NCI-H1105 (cell line): ENCODE measurements at regions not wholly inside any gene's neighbourhood (a gene's known extent, or its start where the extent isn't known, plus 50 kb on each side); places are given as distances from the start of the nearest gene placed in this dataset.
"Not testable (repeated sequence)": the region's sequence is repeated elsewhere in the genome, so short reads cannot be mapped to it uniquely, and the experiment has no call there.

Experiments used
- DNase-seq: peaks from one replicate; lab custom pipeline; 2025; lab: John Stamatoyannopoulos, UW

- no peak for DNase-seq
Measured at GRCh38 chr2:223467196-223467595, 135.0 kb downstream of the SCG2 start.

GRCh38 chr2:223469270-223470046 is 132.7 kb downstream of the SCG2 start:
- DNase-seq, result no peak

- DNase-seq, result no peak
Measured at GRCh38 chr2:223470602-223471001, 131.6 kb downstream of the SCG2 start.

GRCh38 chr2:223472771-223473170 is 129.4 kb downstream of the SCG2 start:
- DNase-seq, result no peak

GRCh38 chr2:223474893-223475292 is 127.3 kb downstream of the SCG2 start:
- no peak for DNase-seq

- no peak for DNase-seq
Measured at GRCh38 chr2:223475901-223476300, 126.3 kb downstream of the SCG2 start.

GRCh38 chr2:223477318-223477717 is 124.8 kb downstream of the SCG2 start:
- DNase-seq, result no peak

GRCh38 chr2:223481486-223481885 is 120.7 kb downstream of the SCG2 start:
- no peak for DNase-seq

GRCh38 chr2:223486751-223487150 is 115.4 kb downstream of the SCG2 start:
- no peak for DNase-seq

GRCh38 chr2:223487214-223487846 is 114.8 kb downstream of the SCG2 start:
- no peak for DNase-seq

GRCh38 chr2:223488814-223489213 is 113.3 kb downstream of the SCG2 start:
- peak; percentile 43 for DNase-seq

GRCh38 chr2:223494496-223494895 is 107.7 kb downstream of the SCG2 start:
- DNase-seq, result no peak

GRCh38 chr2:223494942-223495341 is 107.2 kb downstream of the SCG2 start:
- no peak for DNase-seq

GRCh38 chr2:223496853-223497252 is 105.3 kb downstream of the SCG2 start:
- not testable (repeated sequence) for DNase-seq

GRCh38 chr2:223500709-223501108 is 101.5 kb downstream of the SCG2 start:
- DNase-seq, result no peak

- DNase-seq, result no peak
Measured at GRCh38 chr2:223501641-223502040, 100.5 kb downstream of the SCG2 start.

- DNase-seq, result no peak
Measured at GRCh38 chr2:223503746-223504145, 98.4 kb downstream of the SCG2 start.

- no peak for DNase-seq
Measured at GRCh38 chr2:223508372-223508771, 93.8 kb downstream of the SCG2 start.

GRCh38 chr2:223510713-223511112 is 91.4 kb downstream of the SCG2 start:
- no peak for DNase-seq

GRCh38 chr2:223511168-223511567 is 91.0 kb downstream of the SCG2 start:
- no peak for DNase-seq

- DNase-seq, result no peak
Measured at GRCh38 chr2:223513771-223514455, 88.2 kb downstream of the SCG2 start.

- no peak for DNase-seq
Measured at GRCh38 chr2:223519471-223519870, 82.7 kb downstream of the SCG2 start.

GRCh38 chr2:223522796-223523195 is 79.4 kb downstream of the SCG2 start:
- DNase-seq, result no peak
